ENCODE measurements at regions not wholly inside any gene's neighbourhood (a gene's known extent, or its start where the extent isn't known, plus 50 kb on each side); places are given as distances from the start of the nearest gene placed in this dataset.

DNA sequence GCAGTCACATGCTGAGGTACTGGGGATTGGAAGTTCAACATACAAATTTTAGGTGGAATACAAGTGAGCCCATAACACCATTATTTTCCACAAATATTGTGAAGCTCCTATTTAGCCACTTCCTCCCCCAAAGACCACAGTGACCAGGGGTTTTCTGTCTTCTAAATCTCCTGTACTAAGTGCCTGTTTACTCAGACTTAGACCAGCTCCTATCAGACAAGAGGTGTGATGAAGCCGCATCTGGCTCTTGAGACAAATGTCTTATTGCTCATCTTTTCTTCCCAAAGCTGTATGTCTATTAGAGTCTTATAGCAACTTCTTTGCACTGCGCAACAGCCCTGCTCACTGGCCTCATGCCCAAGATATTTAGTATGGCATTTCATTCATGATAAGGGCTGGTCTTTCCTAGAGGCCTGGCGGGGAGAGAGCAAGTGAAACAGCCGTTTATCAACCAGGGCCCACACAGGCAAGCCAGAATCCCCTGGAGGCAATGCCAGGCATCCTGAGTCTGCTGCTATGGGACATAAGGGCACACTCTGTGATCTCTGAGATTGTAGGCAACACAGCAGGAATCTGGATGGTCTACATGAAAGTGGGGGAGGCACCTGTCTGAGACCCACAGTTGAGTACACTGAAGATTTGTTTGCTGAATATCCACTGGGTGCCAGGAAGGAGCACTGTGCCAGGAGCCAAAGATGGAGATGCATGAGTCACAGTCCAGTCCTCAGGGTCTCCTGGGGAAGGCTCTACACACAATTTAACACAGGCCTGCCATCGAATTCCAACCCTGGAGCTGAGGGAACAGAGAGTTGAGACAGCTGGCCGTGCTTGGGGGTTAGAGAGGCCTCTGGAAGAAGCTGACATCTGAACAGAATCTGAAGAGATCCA, 78.5 kb upstream of the NCAM1 start:
- no peak for DNase-seq

DNA sequence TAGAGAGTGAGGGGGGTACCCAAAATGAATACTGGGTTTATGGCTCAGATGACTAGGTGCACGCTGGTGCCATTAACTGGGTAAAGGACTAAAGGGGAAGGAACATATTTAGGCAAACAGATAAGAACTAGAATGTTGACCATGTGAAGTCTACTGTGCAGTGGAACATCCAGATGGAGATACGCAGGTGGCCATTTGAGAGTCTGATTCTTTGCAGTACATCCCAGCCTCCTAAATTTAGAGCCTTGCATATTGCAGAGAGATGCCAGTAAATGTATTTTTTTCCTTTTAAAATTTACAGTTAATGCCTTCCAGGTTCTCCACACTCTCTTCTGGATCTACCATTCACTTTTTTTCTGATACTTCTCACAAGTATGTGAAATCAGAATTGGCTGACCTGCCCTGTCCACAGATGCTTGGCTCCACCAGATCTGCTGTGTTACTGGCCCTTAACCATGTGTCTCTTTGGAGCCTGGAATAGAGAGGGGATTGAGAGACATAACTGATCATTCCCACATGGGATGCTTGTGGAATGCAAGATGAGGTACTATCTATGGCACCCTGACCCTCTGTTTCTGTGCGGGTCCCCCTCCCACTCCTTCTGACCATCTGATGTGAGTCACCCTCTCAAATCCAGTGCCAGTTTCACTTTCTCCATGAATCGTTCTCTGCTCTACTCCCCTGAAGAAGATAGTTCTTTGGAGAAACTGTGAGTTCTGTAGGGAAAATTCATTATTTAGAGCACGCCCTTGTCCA, 77.0 kb upstream of the NCAM1 start:
- no peak for DNase-seq

DNA sequence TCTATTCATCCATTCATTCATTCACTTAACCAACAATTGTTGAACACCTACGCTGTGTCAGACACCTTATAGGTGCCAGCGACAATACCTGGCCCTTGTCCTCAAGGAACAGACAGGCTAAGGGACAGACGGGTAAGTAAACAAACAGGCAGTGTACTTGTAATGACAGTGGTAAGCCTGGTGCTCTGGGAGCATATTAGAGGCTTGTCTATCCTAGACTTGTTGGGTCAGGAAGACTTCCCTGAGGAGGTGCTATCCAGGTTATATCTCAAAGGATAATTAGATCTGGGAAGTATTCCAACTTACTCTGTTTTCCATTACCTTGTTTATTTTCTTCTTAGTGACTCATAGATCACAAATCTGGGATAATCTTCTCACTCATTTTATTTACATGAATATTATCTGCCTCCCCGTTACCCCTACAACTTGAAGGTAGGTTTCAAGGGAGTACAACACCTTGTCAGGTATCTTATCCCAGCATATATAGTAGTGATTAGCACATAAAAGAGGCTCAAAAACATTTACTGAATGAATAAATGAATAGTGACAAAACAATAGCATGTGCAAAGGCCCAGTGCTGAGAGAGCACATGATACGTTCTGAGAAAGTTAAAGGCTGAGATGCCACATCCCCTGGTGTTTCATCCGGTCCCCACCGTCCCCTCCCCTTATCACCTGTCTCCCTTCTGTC, 75.3 kb upstream of the NCAM1 start:
- no peak for DNase-seq

DNA sequence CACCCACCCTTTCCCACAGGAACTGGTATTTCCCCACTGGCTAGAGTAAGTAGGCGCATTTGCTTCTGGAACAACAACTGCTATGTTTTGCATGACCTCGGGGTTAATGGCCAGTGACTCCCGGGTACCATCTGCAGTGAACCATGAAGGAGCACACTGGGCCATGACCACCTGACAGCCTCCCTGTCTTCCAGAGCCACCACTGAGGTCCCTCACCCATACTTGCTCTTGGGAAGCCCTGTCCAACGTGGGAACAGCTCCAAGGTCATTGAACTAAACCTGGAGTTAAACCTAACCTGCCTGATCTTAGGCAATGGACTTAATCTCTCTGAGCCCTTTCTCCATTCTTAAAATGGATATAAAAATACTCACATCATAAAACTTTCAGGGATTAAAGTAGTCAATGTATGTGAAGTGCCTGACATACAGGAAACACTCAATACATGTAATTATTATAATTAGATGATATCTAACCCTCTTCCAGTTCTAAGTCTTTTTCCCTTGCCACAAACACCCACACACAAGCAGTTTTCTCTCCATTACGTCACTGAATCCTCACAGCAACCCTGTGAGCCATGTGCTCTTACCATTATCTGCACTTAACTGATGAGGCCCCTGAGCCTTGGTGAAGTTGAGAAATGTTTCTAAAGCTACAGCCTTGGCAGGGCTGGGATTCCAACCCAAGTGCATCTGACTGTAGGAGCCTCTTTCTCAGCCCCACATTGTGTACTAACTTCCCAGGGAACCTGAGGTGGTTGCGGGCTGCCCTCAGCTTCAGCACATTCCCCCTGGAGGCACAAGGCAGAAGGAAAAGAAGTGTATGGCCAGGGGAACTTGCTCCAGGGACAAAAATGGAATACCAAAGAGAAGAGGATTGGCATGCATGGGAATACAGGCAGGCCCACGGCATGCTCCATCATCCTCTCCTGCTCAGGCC, 74.5 kb upstream of the NCAM1 start:
- DNase-seq: no peak

DNA sequence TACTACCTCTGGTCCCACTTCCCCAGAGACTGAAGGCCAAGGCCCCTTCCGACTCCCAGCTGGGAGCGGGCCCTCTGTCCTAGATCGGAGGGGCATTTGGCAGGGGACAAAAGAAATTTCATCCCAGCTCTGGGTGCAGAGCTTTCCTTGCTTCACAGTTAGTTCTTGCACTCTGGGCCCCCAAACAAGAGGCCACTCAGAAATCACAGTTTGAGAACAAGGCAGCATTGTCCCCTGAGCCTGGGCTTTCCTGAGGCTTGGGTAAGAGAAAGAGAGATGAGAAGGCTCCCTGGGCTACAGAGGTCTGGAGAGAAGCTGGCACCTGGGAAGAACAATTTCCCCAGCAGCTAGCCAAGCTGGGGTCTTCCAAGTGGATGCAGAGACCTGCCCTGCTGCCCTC, 71.8 kb upstream of the NCAM1 start:
- DNase-seq: no peak

DNA sequence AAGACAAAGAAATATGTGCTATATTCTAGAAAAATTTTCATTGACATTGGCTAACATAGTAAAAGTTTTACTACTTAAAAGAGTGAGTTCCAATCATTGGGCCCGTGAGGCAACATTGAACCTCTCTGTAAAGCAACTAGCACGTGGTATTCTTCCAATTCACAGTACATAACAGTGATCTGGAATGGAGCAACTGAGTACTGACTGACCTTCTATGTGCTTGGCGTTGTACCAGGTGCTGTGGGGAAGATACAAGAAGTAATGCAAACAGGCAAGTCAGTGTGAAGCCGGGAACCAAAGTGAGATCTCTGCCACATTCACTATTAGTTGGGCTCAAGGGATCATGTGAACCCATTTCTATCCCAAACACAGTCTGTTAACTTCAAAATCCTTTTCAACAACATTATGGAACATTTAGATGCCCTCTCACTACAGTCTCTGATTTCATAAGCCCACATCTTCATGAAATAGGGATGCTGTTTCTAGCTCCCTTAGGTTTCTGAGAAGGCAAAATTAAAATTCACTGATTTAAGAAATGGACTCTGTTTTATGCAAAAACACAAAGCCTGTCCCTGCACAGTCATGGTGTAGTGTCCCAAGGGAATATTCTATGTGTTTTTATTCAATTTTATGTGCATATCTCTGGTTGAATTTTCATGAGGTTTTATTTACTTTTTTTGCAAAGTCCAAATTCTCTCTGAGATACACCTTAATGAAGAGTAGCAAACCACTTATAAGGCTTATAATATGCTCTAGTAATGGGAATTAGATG, 61.8 kb upstream of the NCAM1 start:
- no peak for DNase-seq

DNA sequence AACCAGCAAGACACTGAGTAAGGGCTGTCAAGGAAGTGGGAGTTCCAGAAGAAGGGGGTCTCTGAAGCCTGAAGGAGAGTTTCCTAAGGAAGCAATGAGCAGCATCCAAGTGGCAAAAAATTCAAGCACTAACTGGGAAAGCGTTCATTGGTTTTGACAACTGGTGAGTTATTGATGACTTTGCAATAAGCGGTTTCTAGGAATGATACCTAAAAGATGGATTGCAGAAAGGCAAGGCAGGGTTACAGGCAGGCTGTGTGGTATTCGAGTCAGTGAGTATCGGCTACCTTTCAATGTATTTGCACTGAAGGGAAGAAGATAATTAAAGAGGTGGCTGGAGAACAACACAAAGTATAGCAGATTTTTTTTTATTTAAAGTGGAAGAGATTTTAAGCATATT, 59.3 kb upstream of the NCAM1 start:
- no peak for DNase-seq

DNA sequence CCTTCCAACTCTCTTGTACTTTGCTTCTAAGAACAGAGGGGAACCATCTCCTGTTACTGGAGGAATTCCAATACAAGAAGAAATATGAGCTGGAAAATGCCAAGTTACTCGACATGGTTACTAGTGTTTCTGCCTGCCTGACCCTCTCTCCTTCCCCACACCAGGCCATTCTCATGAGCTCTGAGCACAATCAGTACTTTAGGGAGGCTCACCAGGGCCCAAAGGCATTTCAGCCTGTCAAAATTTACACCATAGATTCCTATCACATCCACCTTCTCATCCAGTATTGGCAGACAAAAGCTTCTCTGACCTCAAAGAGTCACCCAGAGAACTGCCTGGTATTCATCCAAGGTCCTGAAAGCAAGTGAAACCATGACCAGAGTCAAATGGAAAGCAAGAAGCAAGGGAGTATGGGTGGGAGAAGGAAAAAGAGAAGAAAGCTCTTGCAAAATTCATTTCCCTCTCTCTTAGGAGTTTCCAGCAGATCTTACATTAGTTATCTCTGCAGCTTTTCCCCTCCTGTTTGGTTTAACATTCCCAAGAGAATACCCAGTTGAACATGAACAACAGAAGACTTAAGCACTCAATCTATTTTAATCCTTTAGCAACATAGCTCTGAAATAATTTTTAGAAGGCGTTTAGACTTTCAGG, 58.7 kb upstream of the NCAM1 start:
- no peak for DNase-seq

DNA sequence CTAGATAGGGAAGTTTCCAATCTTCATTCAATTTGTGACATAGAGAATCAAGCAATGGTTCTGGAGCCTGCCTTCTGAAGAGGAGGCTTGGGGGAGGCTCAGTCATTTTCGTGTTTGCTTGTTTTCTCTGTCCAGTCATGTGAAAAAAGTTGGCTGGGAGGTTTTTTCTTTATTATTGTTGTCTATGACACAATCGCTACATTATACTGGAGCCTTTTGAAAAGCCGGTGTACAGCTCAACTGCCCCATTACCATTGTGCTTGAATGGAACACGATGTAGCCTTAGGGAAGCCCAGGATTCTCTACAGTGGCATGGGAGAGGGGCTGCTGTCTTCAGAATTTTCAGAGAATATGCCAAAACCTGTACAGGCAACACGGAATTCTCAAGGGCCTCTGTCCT, 57.9 kb upstream of the NCAM1 start:
- DNase-seq: no peak

DNA sequence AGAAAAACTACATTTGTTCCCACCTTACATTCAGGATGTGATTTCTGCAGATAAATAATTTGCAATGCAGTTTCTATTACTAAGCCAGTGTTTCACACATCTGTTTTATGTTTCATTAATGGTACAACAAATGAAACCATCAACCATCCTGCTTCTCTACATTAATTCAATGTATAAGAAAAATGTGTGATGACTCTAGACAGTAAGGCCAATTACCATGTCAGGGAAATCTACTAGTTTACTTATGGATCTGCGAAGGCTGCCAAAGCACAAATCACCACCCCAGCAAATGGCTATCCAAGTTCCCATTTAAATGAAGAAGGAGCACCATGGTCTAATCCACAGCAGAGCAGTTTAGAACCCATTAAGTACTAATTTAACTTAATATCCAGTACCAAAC, 50.1 kb upstream of the NCAM1 start:
- DNase-seq: no peak

Data from activated CD4-positive, CD25-positive, alpha-beta regulatory T cell (primary cell).